GM18505 (cell line): ENCODE measurements at regions not wholly inside any gene's neighbourhood (a gene's known extent, or its start where the extent isn't known, plus 50 kb on each side); places are given as distances from the start of the nearest gene placed in this dataset.
"Not testable (repeated sequence)": the region's sequence is repeated elsewhere in the genome, so short reads cannot be mapped to it uniquely, and the experiment has no call there.

Source experiments
- ATAC-seq: cut with Tn5 transposase; IDR thresholded peaks from one replicate; pipeline ENCODE4 v1.9.1; 2021; ENCODE audit not compliant: unreplicated experiment
- POLR2A ChIP-seq: IDR thresholded peaks from 4 replicates; pipeline ENCODE4 v1.6.1; 2011; ENCODE audit warnings: borderline replicate concordance; ENCODE audit not compliant: insufficient read depth, insufficient read length; ENCODE audit errors: extremely low read depth

DNA sequence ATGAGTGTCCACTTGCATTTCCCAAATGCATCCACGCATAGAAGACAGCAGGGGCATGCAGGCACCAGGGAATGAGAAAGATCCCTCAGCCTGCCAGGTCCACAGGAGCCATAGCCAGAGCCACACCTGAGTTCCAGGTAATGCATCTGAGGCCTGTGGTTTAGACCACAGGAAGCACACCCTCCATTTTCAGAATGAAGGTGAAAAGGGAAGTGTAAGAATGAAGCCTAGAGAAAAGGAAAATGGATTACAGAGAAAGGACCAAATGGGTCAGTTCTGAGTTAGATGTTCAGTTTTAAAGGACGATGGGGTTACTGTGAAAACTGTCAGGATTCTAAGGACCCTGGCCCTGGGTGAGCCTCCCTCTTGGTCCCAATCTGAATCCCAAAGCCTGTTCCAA, 1283.2 kb downstream of the TMEM121 start:
- no peak for ATAC-seq
- no peak for TF ChIP-seq POLR2A

GRCh38 chr14:106810168-106810567, 1283.8 kb downstream of the TMEM121 start:
- not testable (repeated sequence) for ATAC-seq

DNA sequence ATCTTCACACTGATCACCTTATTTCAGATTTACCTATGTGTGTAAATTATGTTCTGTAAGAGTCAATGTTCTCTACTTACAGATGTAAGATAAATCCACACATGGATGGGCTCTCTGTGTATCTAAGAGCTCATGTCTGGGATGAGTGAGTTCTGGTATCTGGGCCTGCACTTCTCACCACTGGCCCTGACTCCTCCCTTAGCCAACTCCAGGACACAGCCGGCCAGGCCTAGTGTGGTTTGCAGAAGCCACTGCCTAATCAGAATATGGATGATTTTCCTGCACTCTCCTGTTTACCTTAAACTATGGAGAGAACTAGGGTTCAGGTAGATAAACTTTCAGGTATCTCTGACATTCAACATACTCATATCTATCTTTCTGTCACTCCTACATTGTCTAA, 1284.8 kb downstream of the TMEM121 start:
- no peak for ATAC-seq
- TF ChIP-seq POLR2A = no peak

DNA sequence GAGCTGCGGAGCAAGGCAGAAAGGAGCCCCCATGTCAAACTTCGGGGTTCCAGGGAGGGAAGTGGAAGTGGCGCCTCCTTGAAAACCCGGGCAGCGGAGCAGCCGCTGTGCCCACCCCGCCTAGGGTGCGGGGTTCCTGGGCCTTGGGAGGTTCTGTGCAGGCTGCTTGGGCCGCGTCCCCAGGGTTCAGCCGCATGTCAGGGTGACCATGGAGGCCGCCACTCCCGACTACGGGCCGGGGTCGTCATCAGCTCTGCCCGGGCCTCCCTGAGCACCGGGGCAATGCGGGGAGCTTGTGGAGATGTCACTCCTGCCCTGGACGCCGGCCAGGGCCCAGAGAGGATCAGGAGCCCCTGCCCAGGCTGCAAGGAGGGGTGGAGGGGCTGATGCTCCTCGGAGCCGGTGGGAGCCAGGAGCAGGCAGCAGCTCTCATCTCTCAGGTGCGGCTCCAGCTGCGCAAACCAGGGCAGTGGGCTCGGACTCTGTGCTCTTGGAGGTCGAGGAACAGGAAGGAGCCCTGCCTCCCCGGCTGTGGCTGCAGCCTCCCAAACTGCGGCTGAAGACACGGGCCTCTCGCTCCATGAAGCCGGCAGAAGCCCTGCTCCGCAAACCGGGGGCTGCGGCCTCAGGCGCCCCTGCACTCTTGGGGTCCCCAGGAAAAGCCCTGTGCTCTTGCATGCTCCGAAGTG, 1286.5 kb downstream of the TMEM121 start:
- TF ChIP-seq POLR2A = no peak
- ATAC-seq = no peak

GRCh38 chr14:106813477-106813823, 1287.1 kb downstream of the TMEM121 start:
- no peak for ATAC-seq
- no peak for TF ChIP-seq POLR2A

- ATAC-seq = no peak
- no peak for TF ChIP-seq POLR2A
Measured at GRCh38 chr14:106820119-106820518, 1293.7 kb downstream of the TMEM121 start.

- ATAC-seq = no peak
Measured at GRCh38 chr14:106821119-106821518, 1294.7 kb downstream of the TMEM121 start.

DNA sequence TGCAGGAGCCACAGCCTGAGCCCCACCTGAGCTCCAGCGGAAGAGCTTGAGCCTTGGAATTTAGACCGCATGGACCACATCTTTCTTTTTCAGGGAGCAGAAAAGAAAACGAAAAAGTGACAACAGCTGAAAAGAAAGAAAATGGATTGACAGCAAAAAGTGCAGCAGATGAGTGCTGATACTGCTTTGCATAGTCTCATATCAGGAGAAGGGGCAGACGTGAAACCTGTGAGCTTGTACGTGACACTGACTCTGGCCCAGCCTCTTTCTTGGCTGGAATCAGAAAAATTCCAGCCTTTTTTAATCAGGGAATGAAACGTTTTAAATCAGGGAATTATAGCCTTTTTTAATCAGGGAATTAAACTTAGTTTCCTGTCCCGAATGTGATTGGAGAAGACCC, 1296.5 kb downstream of the TMEM121 start:
- ATAC-seq = no peak
- no peak for TF ChIP-seq POLR2A

More at GRCh38 chr14:106821119-106821518, 1294.7 kb downstream of the TMEM121 start:
- no peak for TF ChIP-seq POLR2A

- no peak for TF ChIP-seq POLR2A
- ATAC-seq = no peak
Measured at GRCh38 chr14:106823552-106823951, 1297.2 kb downstream of the TMEM121 start.

DNA sequence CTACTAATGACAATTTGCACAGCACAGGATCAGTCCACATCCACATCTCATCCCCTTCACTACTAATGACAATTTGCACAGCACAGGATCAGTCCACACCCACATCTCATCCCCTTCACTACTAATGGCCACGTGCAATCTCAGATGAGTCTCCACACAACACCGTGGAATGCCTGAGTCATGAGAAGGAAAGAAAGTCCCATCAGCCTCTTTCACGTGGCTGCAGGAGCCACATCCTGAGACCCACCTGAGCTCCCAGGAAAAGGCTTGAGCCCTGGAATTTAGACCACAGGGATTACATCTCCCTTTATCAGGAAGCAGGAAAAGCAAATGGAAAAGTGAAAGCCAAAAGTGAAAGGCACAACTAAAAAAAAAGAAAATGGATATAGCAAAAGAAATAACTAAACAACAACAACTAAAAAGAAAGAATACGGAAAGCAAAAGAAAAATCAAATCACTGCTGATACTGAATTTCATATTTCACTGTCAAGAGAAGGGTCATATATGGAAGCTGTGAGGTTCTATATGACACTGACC, 1300.5 kb downstream of the TMEM121 start:
- ATAC-seq = no peak
- no peak for TF ChIP-seq POLR2A

GRCh38 chr14:106831322-106831720, 1304.9 kb downstream of the TMEM121 start:
- peak; percentile 51 for ATAC-seq
- TF ChIP-seq POLR2A = peak; percentile 12

DNA sequence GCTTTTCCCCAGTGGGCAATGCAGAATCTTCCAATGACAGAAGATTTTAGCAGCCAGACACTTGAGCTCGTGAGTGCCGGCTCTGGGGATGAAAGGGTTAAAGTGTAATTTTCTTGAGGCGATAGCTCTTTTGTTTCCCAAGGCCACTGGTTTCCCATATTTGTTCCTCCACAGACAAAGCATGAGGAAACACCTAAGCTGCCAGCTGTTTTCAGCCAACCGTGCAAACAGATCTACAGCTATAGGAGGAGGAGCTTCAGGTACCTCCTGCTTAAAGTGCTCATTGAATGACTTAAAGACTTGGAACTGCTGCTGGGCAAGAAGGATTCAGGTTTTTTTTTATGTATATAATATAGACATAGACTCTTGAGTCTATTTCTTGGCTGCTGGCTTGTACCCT, 1311.5 kb downstream of the TMEM121 start:
- no peak for TF ChIP-seq POLR2A
- ATAC-seq = no peak

DNA sequence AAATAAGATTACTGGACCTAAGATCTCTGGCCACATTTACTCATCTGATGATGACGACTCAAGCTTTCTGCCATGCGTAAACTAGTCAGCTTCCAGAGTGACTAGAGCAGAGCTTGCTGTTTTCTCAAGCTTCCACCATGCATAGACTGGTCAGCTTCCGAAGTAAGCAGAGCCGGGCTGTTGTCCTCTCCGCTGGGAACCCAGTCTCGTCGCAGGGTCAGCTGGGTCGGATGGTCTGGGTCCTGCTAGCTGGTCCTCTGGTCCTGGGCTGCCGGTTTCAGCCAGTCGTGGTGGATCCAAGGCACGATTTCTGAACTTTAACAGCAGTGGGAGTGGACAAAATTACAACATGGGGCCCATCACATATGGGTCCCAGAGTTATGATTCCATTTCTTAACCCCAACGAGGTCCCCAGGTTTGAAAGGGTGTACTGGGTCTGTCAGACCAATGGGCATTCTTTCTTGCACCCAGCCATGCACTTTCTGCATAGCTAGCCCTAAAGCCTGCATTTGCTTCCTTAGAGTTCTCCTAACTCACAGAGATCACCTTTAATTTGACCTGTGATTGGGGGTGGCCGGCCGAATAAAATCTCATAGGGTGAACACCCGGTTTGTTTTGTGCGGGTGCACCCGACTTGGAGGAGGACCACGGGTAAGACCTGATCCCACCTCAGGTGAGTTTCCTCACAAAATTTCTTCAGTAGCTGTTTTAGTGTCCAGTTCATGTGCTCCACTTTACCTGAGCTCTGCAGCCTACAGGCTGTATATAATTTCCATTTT, 1312.8 kb downstream of the TMEM121 start:
- ATAC-seq = no peak
- no peak for TF ChIP-seq POLR2A

GRCh38 chr14:106840258-106840657, 1313.9 kb downstream of the TMEM121 start:
- no peak for ATAC-seq
- TF ChIP-seq POLR2A = no peak
